Pancreas (tissue), 10 donors: ENCODE measurements at regions not wholly inside any gene's neighbourhood (a gene's known extent, or its start where the extent isn't known, plus 50 kb on each side); places are given as distances from the start of the nearest gene placed in this dataset.

Source experiments
- ATAC-seq, 4 donors: fragments of 200-7000 bp; cut with Tn5 transposase; one replicate each; pipeline versions ENCODE4 v1.8.0 to v1.9.1; 2020; ENCODE audit warnings: mild to moderate bottlenecking in 4 of 4, moderate library complexity in 4 of 4
- DNase-seq, 6 donors: peaks; one replicate each; pipeline ENCODE4 v3.0.0-alpha.2; 2020
- FAIRE-seq: peaks from 2 replicates; lab custom pipeline; 2012; peaks lifted over from hg19 to GRCh38; lab: Jason Lieb, UNC
- H3K27ac ChIP-seq, 4 donors: fragments of 200-600 bp; sonication (generic); 1 replicate in 3 of 4; 2 replicates in 1 of 4; pipeline versions ENCODE4 v1.5.0 to v1.8.0; 2020
- H3K27me3 ChIP-seq, 4 donors: fragments of 200-600 bp; one replicate each; pipeline ENCODE4 v1.8.0; 2021
- H3K36me3 ChIP-seq, 3 donors: fragments of 200-600 bp; sonication (generic) in 1 of 3; one replicate each; pipeline versions ENCODE4 v1.5.0 to v1.8.0; 2020 to 2021
- H3K4me1 ChIP-seq, 3 donors: fragments of 200-600 bp; one replicate each; pipeline ENCODE4 v1.8.0; 2021
- H3K4me3 ChIP-seq, 4 donors: fragments of 200-600 bp; sonication (generic) in 2 of 4; one replicate each; pipeline versions ENCODE4 v1.5.0 to v1.8.0; 2020 to 2021
- H3K9me3 ChIP-seq, 4 donors: fragments of 200-600 bp; one replicate each; pipeline ENCODE4 v1.8.0; 2021
- CTCF ChIP-seq, 4 donors: fragments of 200-600 bp; sonication (generic) in 3 of 4; IDR thresholded peaks; one replicate each; pipeline versions ENCODE4 v1.5.0 to v1.8.0; 2021; ENCODE audit warnings: antibody characterized with exemption in 4 of 4
- WGBS, 2 donors: extraction: QIAGEN DNeasy Blood & Tissue Kit; methylation state at CpG; one replicate each; pipeline ENCODE4 v1.1.7; 2013; 5-methylcytosine and 5-hydroxymethylcytosine counted together
- intact Hi-C, 3 donors: fragments of 100-400 bp; cut with DNase I; formaldehyde crosslinking; loops; one replicate each; pipeline versions ENCODE4 v1.11.1 to v1.14.2; 2022
- donor health status: healthy with polysubstance abuse.
- donor health status: DM: no; HTN: no; CAD: no; lungs with moderate emphysema.
- donor health status: DM: no; HTN: no; CAD: no.
- donor health status: control.
- donor health status: control.
- donor health status: Bipolar disorder and iron deficiency.
- donor health status: DM: yes; HTN: yes; CAD: no.
- donor health status: DM: no; HTN: no; CAD: no.
- donor health status: DM: no; HTN: no; CAD: no.
- donor health status: DM: yes; HTN: yes; CAD: no.

DNA sequence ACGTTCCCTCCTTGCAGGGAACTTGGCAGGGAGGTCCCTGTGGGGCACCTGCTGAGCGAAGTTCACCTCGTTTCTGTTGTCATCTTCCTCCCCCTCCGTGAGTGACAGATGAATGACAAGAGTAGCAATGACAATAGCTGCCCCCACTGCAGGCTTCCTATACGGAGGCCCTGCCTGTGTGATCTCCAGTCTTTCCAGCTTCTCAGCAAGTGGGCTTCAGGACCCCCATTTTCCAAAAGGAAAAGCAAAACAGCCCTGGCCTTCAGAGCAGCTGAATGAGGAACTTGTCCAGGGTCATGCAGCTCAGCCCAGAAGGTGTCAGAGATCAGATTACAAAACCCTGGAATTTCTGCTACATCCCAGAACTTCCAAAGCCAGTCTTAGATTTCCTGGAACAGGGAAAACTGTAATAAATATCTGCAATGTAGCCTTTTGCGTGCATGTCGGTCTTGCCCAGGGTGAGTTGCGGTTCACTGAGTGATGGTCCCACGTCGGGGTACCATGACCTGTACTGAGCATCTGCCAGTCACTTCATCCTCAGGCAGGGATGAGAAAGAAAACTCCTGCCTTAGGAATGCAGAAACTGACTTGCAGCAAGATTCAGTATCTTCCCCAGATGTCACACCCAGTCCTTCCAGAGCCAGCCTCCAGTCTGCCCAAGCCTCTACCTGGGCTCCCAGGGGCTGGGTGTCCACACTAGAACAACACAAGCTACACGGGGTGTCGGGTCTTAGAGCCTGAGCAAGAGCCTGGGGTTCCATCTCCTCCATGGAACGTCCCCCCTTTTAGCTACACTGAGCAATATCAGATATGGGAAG lies 1457.0 kb downstream of the BRD1 start:
- Histone ChIP-seq H3K4me1 (no peaks in the 10 kb centered on the region), H3K4me3 (no peak overlapping the region), H3K27ac (no peak overlapping the region), H3K27me3 (no peaks in the 10 kb centered on the region), H3K9me3 (no peaks in the 10 kb centered on the region), H3K36me3 (no peaks in the 10 kb centered on the region)
- DNase-seq (no peak), FAIRE-seq (no peak), ATAC-seq (peak in 1 of 4 donors; percentile 26)
- no peak for TF ChIP-seq CTCF (IDR thresholded peaks at IDR 0.05)
- 48 to 54% methylated on average over 13 of the region's 13 CpGs for WGBS, 2 donors
- intact Hi-C loops = no loop called here

DNA sequence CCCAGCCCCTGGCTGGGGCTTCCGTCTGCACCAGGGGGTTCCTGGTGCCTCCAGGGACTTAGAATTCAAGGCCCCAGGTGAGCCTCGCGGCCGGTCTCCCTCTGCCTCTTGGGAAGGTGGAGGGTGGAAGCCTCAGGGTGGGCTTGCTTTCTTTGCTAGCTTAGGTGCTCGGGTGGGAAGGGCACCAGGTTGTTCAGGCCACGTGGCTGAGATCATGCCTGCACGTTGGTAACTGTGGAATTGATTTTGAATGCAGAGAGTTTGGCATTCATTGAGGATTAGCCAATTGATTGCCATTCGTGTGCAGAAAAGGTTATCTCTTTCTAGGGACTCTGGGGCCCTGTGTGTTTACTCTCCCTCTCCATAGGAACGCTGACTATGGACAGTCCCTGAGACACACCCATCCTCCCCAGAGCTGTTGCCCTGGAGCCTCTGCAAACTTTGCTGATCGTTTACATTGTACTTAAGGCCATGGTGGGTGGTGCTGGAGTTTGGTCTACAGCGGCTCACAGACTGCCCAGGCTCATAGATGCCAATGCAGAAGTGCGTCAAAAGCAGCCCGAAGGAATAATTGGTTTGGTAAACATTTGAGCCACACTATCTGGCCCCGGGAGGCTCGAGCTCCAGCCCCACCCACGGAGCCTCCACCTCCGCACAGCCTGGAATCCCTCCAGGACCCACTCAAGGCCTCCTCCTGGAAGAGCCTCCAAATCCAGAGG lies 1457.7 kb downstream of the BRD1 start:
- Histone ChIP-seq H3K4me1 (no peaks in the 10 kb centered on the region), H3K4me3 (no peak overlapping the region), H3K36me3 (no peaks in the 10 kb centered on the region), H3K27ac (no peak overlapping the region), H3K27me3 (no peaks in the 10 kb centered on the region), H3K9me3 (no peaks in the 10 kb centered on the region)
- no peak for TF ChIP-seq CTCF (IDR thresholded peaks at IDR 0.05)
- 16 to 17% methylated on average over 17 of the region's 17 CpGs for WGBS, 2 donors
- intact Hi-C loops = no loop called here
- ATAC-seq (peak in 2 of 4 donors; percentile 12 to 50), DNase-seq (no peak), FAIRE-seq (no peak)

- intact Hi-C loops = no loop called here
- TF ChIP-seq CTCF (IDR thresholded peaks at IDR 0.05) = no peak
- ATAC-seq (no peak), FAIRE-seq (no peak), DNase-seq (no peak)
- Histone ChIP-seq H3K36me3 (no peaks in the 10 kb centered on the region), H3K4me3 (no peak overlapping the region), H3K27me3 (no peaks in the 10 kb centered on the region), H3K4me1 (no peaks in the 10 kb centered on the region), H3K27ac (no peak overlapping the region), H3K9me3 (no peaks in the 10 kb centered on the region)
- WGBS, 2 donors = 70 to 77% methylated on average over 11 of the region's 11 CpGs
These were observed 1458.6 kb downstream of the BRD1 start for GRCh38 chr22:48368975-48369525.

DNA sequence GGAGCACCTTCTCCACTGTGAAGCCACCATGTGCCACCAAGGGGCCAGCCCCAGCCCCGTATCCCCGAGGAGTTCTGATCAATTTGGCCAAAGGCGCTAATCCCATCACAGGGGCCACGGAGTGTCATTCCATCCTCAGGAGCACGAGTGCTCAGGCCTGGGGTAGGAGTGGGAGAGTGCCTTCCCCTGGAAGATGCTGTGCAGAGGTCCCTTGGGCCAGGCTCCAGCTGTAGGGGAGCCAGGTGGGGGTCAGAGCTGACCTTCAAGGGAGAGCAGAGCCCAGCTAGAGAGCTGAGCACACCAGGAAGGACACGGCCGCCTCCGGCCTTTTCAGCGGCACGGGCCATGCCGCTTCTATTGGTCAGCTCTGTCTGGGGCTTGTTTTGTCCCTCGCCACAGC lies 1459.9 kb downstream of the BRD1 start:
- ATAC-seq (no peak), FAIRE-seq (no peak), DNase-seq (no peak)
- no peaks in the 10 kb centered on the region for H3K36me3 ChIP-seq
- no peaks in the 10 kb centered on the region for H3K4me1 ChIP-seq
- no peak overlapping the region for H3K27ac ChIP-seq
- 66 to 79% methylated on average over 12 of the region's 12 CpGs for WGBS, 2 donors
- no peak for TF ChIP-seq CTCF (IDR thresholded peaks at IDR 0.05)
- no peaks in the 10 kb centered on the region for H3K9me3 ChIP-seq
- no peak overlapping the region for H3K4me3 ChIP-seq
- H3K27me3 ChIP-seq = no peaks in the 10 kb centered on the region
- intact Hi-C loops = no loop called here
